ENCODE measurements at regions not wholly inside any gene's neighbourhood (a gene's known extent, or its start where the extent isn't known, plus 50 kb on each side); places are given as distances from the start of the nearest gene placed in this dataset.

DNA sequence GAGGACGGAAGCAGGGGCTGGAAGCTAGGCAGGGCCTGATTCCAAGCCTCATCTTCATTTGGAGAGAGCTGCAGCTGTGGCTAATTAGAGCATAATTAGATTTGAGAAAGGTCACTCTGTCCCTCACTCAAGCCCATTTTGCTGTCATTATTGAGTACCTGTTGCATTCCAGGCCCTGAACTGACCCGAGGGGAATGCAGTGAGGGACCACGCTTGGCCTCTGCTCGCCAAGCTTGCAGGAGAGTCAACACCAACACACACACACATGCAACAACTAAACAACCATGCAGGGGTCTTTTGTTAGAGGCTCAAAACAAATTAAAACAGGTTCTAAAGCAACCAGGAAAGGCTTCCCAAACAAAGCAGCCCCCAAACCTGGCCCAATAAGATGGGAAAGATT is 52.7 kb upstream of the MAMLD1 start:
- no peak for DNase-seq

DNA sequence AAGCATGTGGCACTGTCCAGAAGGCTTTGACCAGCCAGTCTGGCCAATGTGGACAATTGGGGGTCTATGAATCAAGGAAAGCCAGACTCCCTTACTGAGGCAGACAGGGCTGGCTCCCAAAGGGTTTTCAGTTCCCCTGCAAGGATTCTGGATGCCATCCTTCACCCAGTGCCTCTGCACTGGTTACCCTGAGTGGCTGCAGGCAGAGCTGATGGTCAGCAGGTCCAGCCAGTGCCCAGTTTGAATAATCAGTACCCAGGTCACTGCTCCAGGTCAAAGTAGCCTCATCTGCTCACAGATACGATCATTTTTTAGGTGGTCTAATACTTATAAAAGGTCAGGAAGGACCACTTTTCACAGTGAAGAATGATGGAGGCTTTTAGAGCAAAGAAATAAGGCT is 52.2 kb upstream of the MAMLD1 start:
- DNase-seq = no peak

DNA sequence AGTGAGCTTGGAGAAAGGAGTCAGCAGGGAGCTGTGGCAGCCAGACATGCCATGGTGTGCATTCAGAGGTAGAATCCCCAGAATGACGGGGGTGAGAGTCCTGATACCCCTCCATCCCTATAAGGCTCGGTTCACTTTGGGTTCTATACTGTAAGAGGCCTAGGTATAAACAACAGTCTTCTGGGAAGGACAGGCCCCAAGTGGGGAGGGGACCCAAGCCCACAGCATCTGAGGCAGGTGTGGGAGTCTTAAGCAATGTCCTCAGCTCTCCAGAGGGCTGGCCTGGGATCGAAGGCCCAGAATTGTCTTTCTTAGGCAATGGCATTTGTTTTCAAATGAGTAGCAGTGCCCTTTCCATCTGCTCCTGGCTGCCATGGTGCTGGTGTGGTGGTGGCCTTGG is 50.2 kb upstream of the MAMLD1 start:
- DNase-seq = no peak
